Body of pancreas (tissue), 4 donors: ENCODE measurements at regions not wholly inside any gene's neighbourhood (a gene's known extent, or its start where the extent isn't known, plus 50 kb on each side); places are given as distances from the start of the nearest gene placed in this dataset.
A peak's percentile ranks its signal among the peaks of the same experiment; 100 is the strongest.

Experiments
- ATAC-seq: fragments of 150-250 bp; one replicate; pipeline ENCODE4 v1.9.1; 2016
- DNase-seq, 4 donors: peaks; one replicate each; pipeline ENCODE4 v3.0.0-alpha.2; 2019
- H3K27ac ChIP-seq, 4 donors: fragments of 200-600 bp; sonication (generic); 1 replicate in 3 of 4; 2 replicates in 1 of 4; pipeline versions ENCODE4 v1.5.1 to v1.6.1; 2016 to 2019; ENCODE audit warnings: mild to moderate bottlenecking in 1 of 4, mixed read lengths in 1 of 4, moderate library complexity in 1 of 4
- H3K27me3 ChIP-seq, 2 donors: fragments of 200-600 bp; sonication (generic); one replicate each; pipeline ENCODE4 v1.6.0; 2016; ENCODE audit warnings: mild to moderate bottlenecking in 1 of 2
- H3K36me3 ChIP-seq, 2 donors: fragments of 200-600 bp; sonication (generic); replicated peaks in 1 of 2; 2 replicates each; pipeline ENCODE4 v1.5.1; 2016; ENCODE audit warnings: low read depth in 2 of 2; ENCODE audit not compliant: insufficient read depth in 1 of 2
- H3K4me1 ChIP-seq: fragments of 200-600 bp; sonication (generic); one replicate; pipeline ENCODE4 v1.6.0; 2016
- H3K4me3 ChIP-seq, 2 donors: fragments of 200-600 bp; sonication (generic); 1 replicate in 1 of 2; 2 replicates in 1 of 2; pipeline ENCODE4 v1.5.1; 2016 to 2019
- H3K9me3 ChIP-seq, 3 donors: fragments of 200-600 bp; sonication (generic); 1 replicate in 2 of 3; 2 replicates in 1 of 3; pipeline ENCODE4 v1.5.1; 2016
- CTCF ChIP-seq, 7 experiments: fragments of 450-650 bp in 4 of 7; fragments of 200-600 bp in 3 of 7; sonication (generic) in 3 of 7; IDR thresholded peaks; one replicate each; pipeline ENCODE4 v1.5.1; 2016 to 2019; ENCODE audit warnings: antibody characterized with exemption in 7 of 7
- POLR2A ChIP-seq, 3 donors: fragments of 450-650 bp; IDR thresholded peaks; one replicate each; pipeline ENCODE4 v1.6.1; 2016; ENCODE audit warnings: antibody characterized with exemption in 3 of 3, mild to moderate bottlenecking in 2 of 3
- WGBS, 2 donors: methylation state at CpG; one replicate each; pipeline ENCODE4 v1.1.5; 2017; 5-methylcytosine and 5-hydroxymethylcytosine counted together
- intact Hi-C: fragments of 100-400 bp; cut with DNase I; formaldehyde crosslinking; loops from one replicate; pipeline ENCODE4 v1.15.1; 2023

DNA sequence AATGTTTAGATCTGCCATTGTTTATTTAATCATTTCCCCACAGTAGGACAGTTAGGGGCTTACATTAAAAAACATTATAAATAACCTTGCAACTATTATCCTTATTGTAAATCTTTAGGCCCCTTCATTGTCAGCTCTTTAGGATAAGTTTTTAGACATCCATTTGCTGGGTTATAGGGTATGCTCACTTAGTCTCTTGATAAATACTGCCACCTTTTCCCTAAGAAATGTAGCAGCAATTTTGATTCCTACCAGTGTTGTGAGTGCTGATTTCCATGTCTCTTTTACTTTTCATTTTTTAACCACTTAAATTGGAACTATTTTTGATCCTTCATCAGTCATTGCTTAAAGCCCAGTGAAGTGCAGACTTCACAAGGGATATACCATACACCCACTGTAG lies 94.4 kb downstream of the AVPR1A start:
- intact Hi-C loops = no loop called here

DNA sequence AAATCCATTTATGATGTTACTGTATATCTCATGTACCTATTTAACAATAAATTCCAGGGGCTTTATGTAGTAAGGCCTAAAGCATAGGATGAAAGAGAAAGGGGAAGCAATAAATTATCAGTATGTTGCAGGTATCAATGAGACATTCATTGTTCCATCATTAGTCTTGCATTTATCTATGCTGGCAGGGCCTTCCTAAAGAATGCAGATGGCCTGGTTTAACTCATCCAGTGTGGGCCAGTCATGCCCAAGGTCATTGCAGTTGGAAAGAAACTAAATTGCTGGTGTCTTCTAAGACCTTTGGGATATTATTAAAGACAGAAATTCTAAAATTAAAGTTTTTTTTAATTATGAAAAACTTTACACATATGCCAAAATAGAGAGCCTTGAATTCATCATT lies 98.3 kb downstream of the AVPR1A start:
- Histone ChIP-seq H3K4me1 (no peaks in the 10 kb centered on the region), H3K27ac (no peak overlapping the region), H3K27me3 (no peaks in the 10 kb centered on the region), H3K9me3 (no peaks in the 10 kb centered on the region), H3K4me3 (no peak overlapping the region), H3K36me3 (no peaks in the 10 kb centered on the region)
- TF ChIP-seq CTCF (IDR thresholded peaks at IDR 0.05) = no peak
- TF ChIP-seq POLR2A (IDR thresholded peaks at IDR 0.05) = no peak
- ATAC-seq (no peak), DNase-seq (no peak)
- intact Hi-C loops = no loop called here

More for the DNA sequence above, 94.4 kb downstream of the AVPR1A start:
- TF ChIP-seq POLR2A (IDR thresholded peaks at IDR 0.05) = no peak
- no peak for TF ChIP-seq CTCF (IDR thresholded peaks at IDR 0.05)
- no peak overlapping the region for H3K27ac ChIP-seq
- H3K36me3 ChIP-seq = no peaks in the 10 kb centered on the region
- H3K9me3 ChIP-seq = no peaks in the 10 kb centered on the region
- no peak overlapping the region for H3K4me3 ChIP-seq
- H3K27me3 ChIP-seq = no peaks in the 10 kb centered on the region
- no peak for DNase-seq
- H3K4me1 ChIP-seq = no peaks in the 10 kb centered on the region
- ATAC-seq = no peak

DNA sequence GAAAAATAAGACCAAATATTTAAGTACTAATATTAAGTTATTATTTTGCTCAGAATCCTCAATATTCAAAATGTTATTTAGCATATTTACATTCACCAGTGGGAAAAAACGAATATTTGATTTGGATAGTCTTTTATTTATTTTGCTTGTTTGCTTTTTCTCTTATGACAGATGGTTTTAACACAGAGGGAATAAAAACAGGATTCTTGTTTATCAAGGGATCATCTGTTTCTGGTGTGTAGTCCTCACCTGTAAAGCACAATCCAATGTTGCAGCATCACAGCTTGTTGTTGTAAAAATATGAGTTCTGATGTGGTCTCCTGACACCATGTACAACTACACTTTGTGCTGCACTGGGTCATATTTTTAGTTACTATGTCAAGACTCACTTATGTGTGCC lies 103.9 kb downstream of the AVPR1A start:
- intact Hi-C loops = no loop called here
- Histone ChIP-seq H3K9me3 (no peaks in the 10 kb centered on the region), H3K4me1 (no peaks in the 10 kb centered on the region), H3K27ac (no peak overlapping the region), H3K36me3 (no peaks in the 10 kb centered on the region), H3K27me3 (no peaks in the 10 kb centered on the region), H3K4me3 (no peak overlapping the region)
- no peak for DNase-seq
- TF ChIP-seq POLR2A (IDR thresholded peaks at IDR 0.05) (no peak), CTCF (IDR thresholded peaks at IDR 0.05) (no peak)
- WGBS, 2 donors = 0% methylated on average over 1 of the region's 1 CpG
- ATAC-seq = no peak

GRCh38 chr12:63045020-63045860 lies 105.8 kb downstream of the AVPR1A start:
- no peak for DNase-seq
- Histone ChIP-seq H3K9me3 (no peaks in the 10 kb centered on the region), H3K36me3 (no peaks in the 10 kb centered on the region), H3K4me1 (no peaks in the 10 kb centered on the region), H3K4me3 (no peak overlapping the region), H3K27me3 (no peaks in the 10 kb centered on the region), H3K27ac (no peak overlapping the region)
- 56 to 87% methylated on average over 4 of the region's 4 CpGs for WGBS, 2 donors
- intact Hi-C loops = no loop called here
- TF ChIP-seq CTCF (IDR thresholded peaks at IDR 0.05) = no peak
- ATAC-seq = peak; percentile 80

GRCh38 chr12:63042646-63043045 lies 107.7 kb upstream of the PPM1H start:
- intact Hi-C loops = no loop called here
- H3K27me3 ChIP-seq = no peaks in the 10 kb centered on the region
- no peaks in the 10 kb centered on the region for H3K4me1 ChIP-seq
- no peak overlapping the region for H3K4me3 ChIP-seq
- TF ChIP-seq POLR2A (IDR thresholded peaks at IDR 0.05) = no peak
- no peak for TF ChIP-seq CTCF (IDR thresholded peaks at IDR 0.05)
- DNase-seq = no peak
- ATAC-seq = no peak
- H3K36me3 ChIP-seq = no peaks in the 10 kb centered on the region
- no peaks in the 10 kb centered on the region for H3K9me3 ChIP-seq
- no peak overlapping the region for H3K27ac ChIP-seq
- WGBS, 2 donors = 56 to 59% methylated on average over 1 of the region's 1 CpG
